Left ventricle myocardium inferior (tissue), 1 donor: ENCODE measurements at regions not wholly inside any gene's neighbourhood (a gene's known extent, or its start where the extent isn't known, plus 50 kb on each side); places are given as distances from the start of the nearest gene placed in this dataset.

ENCODE experiments used
- DNase-seq: peaks from one replicate; pipeline ENCODE4 v3.0.0-alpha.2; 2020
- H3K27ac ChIP-seq: fragments of 200-600 bp; replicated peaks from 2 replicates; pipeline ENCODE4 v1.8.0; 2021
- H3K27me3 ChIP-seq: fragments of 200-600 bp; 2 replicates; pipeline ENCODE4 v1.8.0; 2021; ENCODE audit warnings: low read depth
- H3K36me3 ChIP-seq: fragments of 200-600 bp; 2 replicates; pipeline ENCODE4 v1.8.0; 2021
- H3K4me1 ChIP-seq: fragments of 200-600 bp; 2 replicates; pipeline ENCODE4 v1.8.0; 2021
- H3K4me3 ChIP-seq: fragments of 200-600 bp; 2 replicates; pipeline ENCODE4 v1.8.0; 2021; ENCODE audit warnings: mild to moderate bottlenecking, moderate library complexity
- H3K9me3 ChIP-seq: fragments of 200-600 bp; replicated peaks from 2 replicates; pipeline ENCODE4 v1.8.0; 2021
- CTCF ChIP-seq: fragments of 200-600 bp; IDR thresholded peaks from 2 replicates; pipeline ENCODE4 v1.8.0; 2021; ENCODE audit warnings: antibody characterized with exemption, mild to moderate bottlenecking, borderline replicate concordance
- intact Hi-C: fragments of 100-400 bp; cut with micrococcal nuclease; formaldehyde crosslinking; loops from one replicate; pipeline ENCODE4 v1.11.0; 2022
- donor health status: DM: no; HTN: yes; CAD: no; lungs with severe emphysema.

- peaks cover 32% of the 10 kb centered on the region for H3K4me1 ChIP-seq
- no peak for TF ChIP-seq CTCF
- intact Hi-C loops: no loop called here
- no peak overlapping the region for H3K27ac ChIP-seq
- H3K36me3 ChIP-seq: no peaks in the 10 kb centered on the region
- H3K9me3 ChIP-seq: no peaks in the 10 kb centered on the region
- no peak for DNase-seq
- no peak overlapping the region for H3K4me3 ChIP-seq
- H3K27me3 ChIP-seq: peaks cover 79% of the 10 kb centered on the region
Observed at GRCh38 chr11:70660059-70660888, 261.9 kb downstream of the CTTN start.

- no peak for TF ChIP-seq CTCF
- no peak for DNase-seq
- Histone ChIP-seq H3K27ac (no peak overlapping the region), H3K27me3 (peaks cover 79% of the 10 kb centered on the region), H3K4me1 (peaks cover 32% of the 10 kb centered on the region), H3K36me3 (no peaks in the 10 kb centered on the region), H3K4me3 (no peak overlapping the region), H3K9me3 (no peaks in the 10 kb centered on the region)
- intact Hi-C loops: no loop called here
Observed at GRCh38 chr11:70660889-70661197, 262.5 kb downstream of the CTTN start.

GRCh38 chr11:70661761-70662501, 263.6 kb downstream of the CTTN start:
- no peak for TF ChIP-seq CTCF
- Histone ChIP-seq H3K27ac (no peak overlapping the region), H3K9me3 (no peaks in the 10 kb centered on the region), H3K27me3 (peaks cover 90% of the 10 kb centered on the region), H3K4me3 (peak overlapping the region; percentile 56), H3K4me1 (peaks cover 25% of the 10 kb centered on the region), H3K36me3 (no peaks in the 10 kb centered on the region)
- intact Hi-C loops: no loop called here
- DNase-seq: no peak

- no peak for DNase-seq
- no peaks in the 10 kb centered on the region for H3K9me3 ChIP-seq
- H3K36me3 ChIP-seq: no peaks in the 10 kb centered on the region
- no peak for TF ChIP-seq CTCF
- H3K4me3 ChIP-seq: peak overlapping the region; percentile 56
- H3K27ac ChIP-seq: no peak overlapping the region
- intact Hi-C loops: no loop called here
- peaks cover 18% of the 10 kb centered on the region for H3K4me1 ChIP-seq
- peaks cover 93% of the 10 kb centered on the region for H3K27me3 ChIP-seq
Observed at GRCh38 chr11:70662691-70663098, 264.4 kb downstream of the CTTN start.

- Histone ChIP-seq H3K27me3 (peaks cover 98% of the 10 kb centered on the region), H3K36me3 (no peaks in the 10 kb centered on the region)
- TF ChIP-seq CTCF: no peak
Observed at GRCh38 chr11:70663815-70664214, 265.5 kb downstream of the CTTN start.

More at GRCh38 chr11:70663815-70664214, 265.5 kb downstream of the CTTN start:
- Histone ChIP-seq H3K9me3 (no peaks in the 10 kb centered on the region), H3K4me3 (no peak overlapping the region), H3K4me1 (peaks cover 17% of the 10 kb centered on the region), H3K27ac (no peak overlapping the region)
- DNase-seq: no peak
- intact Hi-C loops: no loop called here
